Neural cell (in vitro differentiated cells): ENCODE measurements at regions not wholly inside any gene's neighbourhood (a gene's known extent, or its start where the extent isn't known, plus 50 kb on each side); places are given as distances from the start of the nearest gene placed in this dataset.

ENCODE experiments used
- H2AFZ ChIP-seq: fragments of 200-600, 300-800 bp; sonication (generic), shearing (Covaris generic); 2 replicates; pipeline ENCODE4 v1.6.0; 2014; ENCODE audit warnings: low read depth, mild to moderate bottlenecking, antibody characterized with exemption, low read length, moderate library complexity
- H3F3A ChIP-seq: fragments of 200-600 bp; shearing (Covaris generic); 2 replicates; pipeline ENCODE4 v1.6.1; 2016; ENCODE audit warnings: mild to moderate bottlenecking, moderate library complexity, mixed read lengths, antibody characterized with exemption, low read length; ENCODE audit not compliant: insufficient read depth, poor library complexity, severe bottlenecking
- H3K27ac ChIP-seq: fragments of 200-600, 300-800 bp; sonication (generic), shearing (Covaris generic); 2 replicates; pipeline ENCODE4 v1.5.1; 2014; ENCODE audit warnings: mild to moderate bottlenecking, low read length, moderate library complexity
- H3K27me3 ChIP-seq: fragments of 300-800, 200-600 bp; sonication (generic), shearing (Covaris generic); 2 replicates; pipeline ENCODE4 v1.6.0; 2014; ENCODE audit warnings: mild to moderate bottlenecking, low read depth, low read length, moderate library complexity; ENCODE audit not compliant: insufficient read depth
- H3K36me3 ChIP-seq: fragments of 300-800, 200-600 bp; sonication (generic), shearing (Covaris generic); 2 replicates; pipeline ENCODE4 v1.5.1; 2014; ENCODE audit warnings: mild to moderate bottlenecking, antibody characterized with exemption, low read length, moderate library complexity; ENCODE audit not compliant: insufficient read depth
- H3K4me2 ChIP-seq: fragments of 300-800, 200-600 bp; sonication (generic), shearing (Covaris generic); 2 replicates; pipeline ENCODE4 v1.6.0; 2014; ENCODE audit warnings: mild to moderate bottlenecking, low read length
- H3K4me3 ChIP-seq: fragments of 300-800, 200-600 bp; sonication (generic), shearing (Covaris generic); 2 replicates; pipeline ENCODE4 v1.5.1; 2014; ENCODE audit warnings: mild to moderate bottlenecking, low read length, moderate library complexity
- H3K79me2 ChIP-seq: fragments of 200-600 bp; shearing (Covaris generic); replicated peaks from 2 replicates; pipeline ENCODE4 v1.6.0; 2014; ENCODE audit warnings: mild to moderate bottlenecking, low read length, moderate library complexity; ENCODE audit not compliant: insufficient read depth
- H3K9ac ChIP-seq: fragments of 300-800, 200-600 bp; sonication (generic), shearing (Covaris generic); 2 replicates; pipeline ENCODE4 v1.6.1; 2016; ENCODE audit warnings: mild to moderate bottlenecking, low read length, mixed read lengths
- H3K9me2 ChIP-seq: fragments of 200-600 bp; shearing (Covaris generic); 2 replicates; pipeline ENCODE4 v1.6.1; 2016; ENCODE audit warnings: mild to moderate bottlenecking, low read length, mixed read lengths; ENCODE audit not compliant: insufficient read depth
- H3K9me3 ChIP-seq: fragments of 200-600, 300-800 bp; sonication (generic), shearing (Covaris generic); 2 replicates; pipeline ENCODE4 v1.6.1; 2016; ENCODE audit warnings: mild to moderate bottlenecking, mixed run types, low read length, moderate library complexity, mixed read lengths
- H4K20me1 ChIP-seq: fragments of 200-600 bp; shearing (Covaris generic); 2 replicates; pipeline ENCODE4 v1.6.1; 2016; ENCODE audit warnings: mild to moderate bottlenecking, mixed run types; ENCODE audit not compliant: insufficient read depth
- EP300 ChIP-seq: fragments of 450-650 bp; conservative IDR thresholded peaks from 2 replicates; pipeline ENCODE4 v1.6.1; 2014; ENCODE audit warnings: antibody characterized with exemption, mild to moderate bottlenecking, moderate library complexity; ENCODE audit not compliant: poor library complexity, severe bottlenecking
- EZH2 ChIP-seq: fragments of 200-600, 300-800 bp; shearing (Covaris generic), sonication (generic); IDR thresholded peaks from 2 replicates; pipeline ENCODE4 v1.6.1; 2014; ENCODE audit warnings: antibody characterized with exemption, low read length, borderline replicate concordance, mild to moderate bottlenecking; ENCODE audit not compliant: insufficient read depth, poor library complexity, severe bottlenecking
- MXI1 ChIP-seq: fragments of 450-650 bp; conservative IDR thresholded peaks from 2 replicates; pipeline ENCODE4 v1.6.1; 2014; ENCODE audit warnings: antibody characterized with exemption, mild to moderate bottlenecking; ENCODE audit not compliant: poor library complexity, severe bottlenecking
- POLR2AphosphoS5 ChIP-seq: IDR thresholded peaks from 2 replicates; pipeline ENCODE4 v1.6.1; 2012
- RAD21 ChIP-seq: fragments of 450-650 bp; conservative IDR thresholded peaks from 2 replicates; pipeline ENCODE4 v1.6.1; 2014; ENCODE audit warnings: antibody characterized with exemption, mild to moderate bottlenecking, moderate library complexity
- SMC3 ChIP-seq: fragments of 450-650 bp; conservative IDR thresholded peaks from 2 replicates; pipeline ENCODE4 v1.6.1; 2014; ENCODE audit warnings: antibody characterized with exemption, mild to moderate bottlenecking, moderate library complexity; ENCODE audit not compliant: poor library complexity
- TAF1 ChIP-seq: IDR thresholded peaks from 2 replicates; pipeline ENCODE4 v1.6.1; 2012; ENCODE audit warnings: low read depth
- TF ChIP-seq, protein P1 (sequence below): fragments of 450-650 bp; IDR thresholded peaks from 2 replicates; pipeline ENCODE4 v1.5.1; 2014; ENCODE audit warnings: antibody characterized with exemption, mild to moderate bottlenecking, moderate library complexity; ENCODE audit not compliant: poor library complexity, severe bottlenecking
- TF ChIP-seq, protein P2 (sequence below): IDR thresholded peaks from 2 replicates; pipeline ENCODE4 v1.6.1; 2012; ENCODE audit warnings: borderline replicate concordance

DNA sequence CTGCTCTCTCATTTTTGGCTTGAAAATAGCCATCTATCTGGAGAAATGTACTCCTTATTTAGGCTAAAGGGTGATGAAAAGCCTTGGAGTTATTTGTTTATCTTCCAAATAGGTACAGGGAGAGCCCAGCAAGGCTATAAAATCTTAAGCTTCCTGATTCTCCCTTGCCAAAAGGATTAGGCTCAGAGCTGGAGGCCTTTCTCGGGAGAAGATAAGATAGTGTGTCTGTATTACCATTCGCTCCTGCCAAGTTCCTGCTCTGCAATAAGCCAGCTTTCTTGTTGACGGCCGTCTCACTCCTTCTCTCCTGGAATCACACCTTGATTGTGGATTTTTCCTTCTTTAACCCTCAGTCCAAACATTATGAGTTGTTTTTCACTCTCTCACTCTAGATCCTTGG, 171.8 kb upstream of the TTC29 start:
- H3K4me3 ChIP-seq: no peak overlapping the region
- no peak overlapping the region for H3K4me2 ChIP-seq
- H4K20me1 ChIP-seq: no peaks in the 10 kb centered on the region
- H2AFZ ChIP-seq: no peak overlapping the region
- H3K27me3 ChIP-seq: no peaks in the 10 kb centered on the region
- TF ChIP-seq, protein P1, sequence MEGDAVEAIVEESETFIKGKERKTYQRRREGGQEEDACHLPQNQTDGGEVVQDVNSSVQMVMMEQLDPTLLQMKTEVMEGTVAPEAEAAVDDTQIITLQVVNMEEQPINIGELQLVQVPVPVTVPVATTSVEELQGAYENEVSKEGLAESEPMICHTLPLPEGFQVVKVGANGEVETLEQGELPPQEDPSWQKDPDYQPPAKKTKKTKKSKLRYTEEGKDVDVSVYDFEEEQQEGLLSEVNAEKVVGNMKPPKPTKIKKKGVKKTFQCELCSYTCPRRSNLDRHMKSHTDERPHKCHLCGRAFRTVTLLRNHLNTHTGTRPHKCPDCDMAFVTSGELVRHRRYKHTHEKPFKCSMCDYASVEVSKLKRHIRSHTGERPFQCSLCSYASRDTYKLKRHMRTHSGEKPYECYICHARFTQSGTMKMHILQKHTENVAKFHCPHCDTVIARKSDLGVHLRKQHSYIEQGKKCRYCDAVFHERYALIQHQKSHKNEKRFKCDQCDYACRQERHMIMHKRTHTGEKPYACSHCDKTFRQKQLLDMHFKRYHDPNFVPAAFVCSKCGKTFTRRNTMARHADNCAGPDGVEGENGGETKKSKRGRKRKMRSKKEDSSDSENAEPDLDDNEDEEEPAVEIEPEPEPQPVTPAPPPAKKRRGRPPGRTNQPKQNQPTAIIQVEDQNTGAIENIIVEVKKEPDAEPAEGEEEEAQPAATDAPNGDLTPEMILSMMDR: no peak
- TF ChIP-seq POLR2AphosphoS5 (no peak), MXI1 (no peak), SMC3 (no peak), TAF1 (no peak), EP300 (no peak), EZH2 (no peak), RAD21 (no peak)
- TF ChIP-seq, protein P2, sequence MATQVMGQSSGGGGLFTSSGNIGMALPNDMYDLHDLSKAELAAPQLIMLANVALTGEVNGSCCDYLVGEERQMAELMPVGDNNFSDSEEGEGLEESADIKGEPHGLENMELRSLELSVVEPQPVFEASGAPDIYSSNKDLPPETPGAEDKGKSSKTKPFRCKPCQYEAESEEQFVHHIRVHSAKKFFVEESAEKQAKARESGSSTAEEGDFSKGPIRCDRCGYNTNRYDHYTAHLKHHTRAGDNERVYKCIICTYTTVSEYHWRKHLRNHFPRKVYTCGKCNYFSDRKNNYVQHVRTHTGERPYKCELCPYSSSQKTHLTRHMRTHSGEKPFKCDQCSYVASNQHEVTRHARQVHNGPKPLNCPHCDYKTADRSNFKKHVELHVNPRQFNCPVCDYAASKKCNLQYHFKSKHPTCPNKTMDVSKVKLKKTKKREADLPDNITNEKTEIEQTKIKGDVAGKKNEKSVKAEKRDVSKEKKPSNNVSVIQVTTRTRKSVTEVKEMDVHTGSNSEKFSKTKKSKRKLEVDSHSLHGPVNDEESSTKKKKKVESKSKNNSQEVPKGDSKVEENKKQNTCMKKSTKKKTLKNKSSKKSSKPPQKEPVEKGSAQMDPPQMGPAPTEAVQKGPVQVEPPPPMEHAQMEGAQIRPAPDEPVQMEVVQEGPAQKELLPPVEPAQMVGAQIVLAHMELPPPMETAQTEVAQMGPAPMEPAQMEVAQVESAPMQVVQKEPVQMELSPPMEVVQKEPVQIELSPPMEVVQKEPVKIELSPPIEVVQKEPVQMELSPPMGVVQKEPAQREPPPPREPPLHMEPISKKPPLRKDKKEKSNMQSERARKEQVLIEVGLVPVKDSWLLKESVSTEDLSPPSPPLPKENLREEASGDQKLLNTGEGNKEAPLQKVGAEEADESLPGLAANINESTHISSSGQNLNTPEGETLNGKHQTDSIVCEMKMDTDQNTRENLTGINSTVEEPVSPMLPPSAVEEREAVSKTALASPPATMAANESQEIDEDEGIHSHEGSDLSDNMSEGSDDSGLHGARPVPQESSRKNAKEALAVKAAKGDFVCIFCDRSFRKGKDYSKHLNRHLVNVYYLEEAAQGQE: no peak
- H3K9ac ChIP-seq: no peak overlapping the region
- H3K9me3 ChIP-seq: no peaks in the 10 kb centered on the region
- no peaks in the 10 kb centered on the region for H3K79me2 ChIP-seq
- no peaks in the 10 kb centered on the region for H3K36me3 ChIP-seq
- H3K27ac ChIP-seq: no peak overlapping the region
- no peaks in the 10 kb centered on the region for H3K9me2 ChIP-seq
- H3F3A ChIP-seq: no peaks in the 10 kb centered on the region

DNA sequence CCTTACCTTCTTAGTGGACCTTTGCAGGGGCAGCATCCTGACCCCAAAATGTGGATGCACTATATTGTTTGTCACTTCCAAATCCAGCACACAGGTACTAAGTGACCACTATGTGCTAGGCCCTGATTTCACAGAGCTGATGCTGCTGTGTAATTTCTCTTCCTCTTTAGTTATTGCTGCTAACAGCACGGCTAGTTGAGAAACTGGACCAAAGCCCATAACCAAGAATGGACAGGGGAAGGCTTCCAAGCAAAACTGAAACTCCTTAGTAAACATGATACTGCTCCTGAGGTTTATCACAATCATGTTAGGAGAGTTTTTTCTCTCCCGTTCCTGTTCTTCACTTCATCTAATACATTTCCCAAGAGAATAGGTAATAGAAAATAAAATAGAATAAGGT, 172.9 kb upstream of the TTC29 start:
- Histone ChIP-seq H3K9me2 (no peaks in the 10 kb centered on the region), H3K9me3 (no peaks in the 10 kb centered on the region), H4K20me1 (no peaks in the 10 kb centered on the region), H3K79me2 (no peaks in the 10 kb centered on the region), H3K27me3 (no peaks in the 10 kb centered on the region), H3K36me3 (no peaks in the 10 kb centered on the region), H3K9ac (no peak overlapping the region), H3K4me2 (no peak overlapping the region), H3K27ac (no peak overlapping the region), H2AFZ (no peak overlapping the region), H3F3A (no peaks in the 10 kb centered on the region), H3K4me3 (no peak overlapping the region)
- TF ChIP-seq POLR2AphosphoS5 (no peak), RAD21 (no peak), MXI1 (no peak), SMC3 (no peak), TAF1 (no peak), EP300 (no peak), EZH2 (no peak)
- TF ChIP-seq, protein P2: no peak
- TF ChIP-seq, protein P1: no peak
